Stimulated activated CD4-positive, alpha-beta T cell treated with anti-CD3 and anti-CD28 coated beads, Interleukin-1b, Interleukin-23, amount 100 ng/mL, for 48 hours (primary cell): ENCODE measurements at regions not wholly inside any gene's neighbourhood (a gene's known extent, or its start where the extent isn't known, plus 50 kb on each side); places are given as distances from the start of the nearest gene placed in this dataset.

Experiments used
- DNase-seq: peaks from one replicate; pipeline ENCODE4 v3.0.0-alpha.2; 2020

DNA sequence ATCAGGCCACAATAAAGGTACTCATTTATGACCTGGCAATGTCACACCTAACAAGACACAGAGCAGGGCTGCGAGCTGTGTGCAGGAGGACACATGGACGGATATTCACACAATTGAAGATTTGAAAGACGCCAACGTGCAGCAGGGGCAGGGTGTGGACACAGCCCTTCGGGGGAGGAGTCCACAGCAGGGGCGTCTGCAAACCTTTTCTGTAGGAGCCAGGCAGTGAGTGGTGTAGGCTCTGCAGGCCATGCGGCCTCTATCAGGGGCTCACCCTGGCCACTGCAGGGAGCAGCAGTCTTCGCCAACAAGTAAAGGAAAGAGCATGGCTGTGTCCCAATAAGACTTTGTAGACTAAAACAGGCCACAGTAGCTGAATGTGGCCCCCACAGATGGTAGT lies 125.7 kb upstream of the SNTG2 start:
- DNase-seq = no peak

DNA sequence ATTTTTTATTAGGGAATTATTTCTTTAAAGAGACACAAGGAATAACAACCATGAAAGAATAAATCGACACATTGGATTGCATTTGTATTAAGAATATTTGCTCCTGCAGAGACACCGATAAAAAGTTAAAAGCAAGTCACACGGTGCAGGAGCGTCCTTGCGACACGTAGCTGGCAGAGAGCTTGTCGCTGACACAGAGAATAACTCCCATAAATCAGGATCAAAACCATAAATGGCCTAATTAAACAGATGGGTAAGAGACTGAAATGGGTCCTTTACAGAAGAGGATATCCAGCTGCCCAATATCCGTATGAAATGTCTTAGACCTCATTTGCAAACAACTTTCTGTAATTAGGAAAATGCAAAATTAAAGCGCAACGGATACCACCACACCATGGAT lies 126.1 kb upstream of the SNTG2 start:
- DNase-seq = no peak

DNA sequence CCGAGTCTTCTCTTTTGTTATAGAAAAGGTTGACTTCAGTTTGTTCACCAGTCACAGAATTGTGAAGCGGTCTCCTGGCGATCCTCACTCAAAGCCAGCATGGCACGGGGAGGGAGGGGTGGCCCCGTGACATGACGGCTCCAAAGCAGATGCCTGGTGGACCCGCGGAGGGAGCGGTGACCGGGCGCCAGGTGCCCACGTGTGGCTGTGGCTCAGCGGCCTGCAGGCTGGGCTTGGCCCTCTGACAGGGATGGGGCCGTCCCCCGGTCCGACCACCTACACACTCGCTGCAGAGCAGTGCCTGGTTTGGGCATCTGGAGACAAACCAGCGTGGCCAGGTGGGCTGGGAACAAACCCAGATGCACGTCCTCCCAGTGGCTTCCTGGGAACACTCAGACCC lies 129.1 kb upstream of the SNTG2 start:
- DNase-seq = no peak

DNA sequence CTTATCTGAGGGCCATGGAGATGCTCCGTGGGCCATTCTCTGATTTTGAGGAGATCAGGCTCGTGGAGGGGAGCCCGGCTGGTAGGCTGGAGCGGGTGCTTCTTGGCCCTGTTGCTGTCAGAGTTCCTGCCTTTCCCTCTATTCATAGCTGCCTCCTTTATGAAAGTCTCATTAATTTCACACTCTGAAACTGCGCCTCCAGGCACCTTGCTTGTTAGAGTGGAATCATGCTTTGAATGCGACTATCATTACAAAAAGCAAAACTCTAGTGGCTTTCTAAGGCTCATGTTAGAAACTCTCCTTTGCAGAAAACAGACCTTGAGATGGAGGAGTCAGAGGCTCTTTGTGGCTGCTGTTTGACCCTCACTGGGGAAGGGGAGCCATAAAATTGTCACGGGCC lies 131.0 kb upstream of the SNTG2 start:
- no peak for DNase-seq

DNA sequence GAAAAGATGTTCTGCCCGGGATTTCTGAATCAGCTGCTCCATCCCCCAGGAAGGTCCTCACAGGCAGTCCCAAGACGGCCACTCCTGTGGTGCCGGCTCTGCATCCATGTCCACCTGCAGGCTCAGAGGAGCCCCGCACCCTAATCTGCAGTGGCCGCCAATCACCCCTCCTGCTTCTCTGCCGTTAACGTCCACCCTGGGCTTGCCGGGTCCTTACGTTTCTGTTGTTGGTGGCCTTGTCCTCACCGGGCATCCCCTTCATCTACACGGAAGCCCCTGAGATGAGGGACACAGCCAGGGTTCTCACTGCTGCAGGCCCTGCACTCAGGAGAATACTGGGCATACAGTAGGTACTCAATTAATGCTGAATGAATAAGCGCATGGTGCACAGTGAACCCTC lies 131.5 kb upstream of the SNTG2 start:
- DNase-seq = no peak

DNA sequence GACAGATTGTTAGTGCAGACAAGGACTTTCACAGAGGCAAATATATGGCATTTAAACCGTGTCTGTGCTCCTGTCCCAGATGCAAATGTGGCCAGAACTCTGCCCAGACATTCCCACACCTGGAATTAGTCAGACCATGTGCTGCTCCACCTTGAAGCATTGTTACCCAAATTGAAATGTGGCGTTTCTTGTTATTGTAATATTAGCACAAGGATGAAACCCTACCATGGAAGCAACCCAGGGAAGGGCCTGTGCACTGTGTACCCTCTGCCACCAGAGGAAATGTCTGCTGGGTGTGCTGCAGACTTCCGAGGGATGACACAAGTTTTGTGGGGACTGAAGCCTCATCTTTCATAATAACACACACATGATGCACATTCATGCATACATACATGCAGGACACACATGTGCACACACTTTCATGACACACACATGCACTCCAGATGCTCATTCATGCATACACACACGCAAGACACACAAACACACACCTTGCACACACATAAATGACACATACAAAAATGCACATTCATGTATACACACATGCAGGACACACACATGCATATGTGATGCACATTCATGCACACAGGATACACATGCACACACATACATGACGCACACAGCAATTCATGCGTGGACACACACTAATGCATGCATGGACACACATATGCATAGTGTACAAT lies 133.2 kb upstream of the SNTG2 start:
- DNase-seq = no peak

DNA sequence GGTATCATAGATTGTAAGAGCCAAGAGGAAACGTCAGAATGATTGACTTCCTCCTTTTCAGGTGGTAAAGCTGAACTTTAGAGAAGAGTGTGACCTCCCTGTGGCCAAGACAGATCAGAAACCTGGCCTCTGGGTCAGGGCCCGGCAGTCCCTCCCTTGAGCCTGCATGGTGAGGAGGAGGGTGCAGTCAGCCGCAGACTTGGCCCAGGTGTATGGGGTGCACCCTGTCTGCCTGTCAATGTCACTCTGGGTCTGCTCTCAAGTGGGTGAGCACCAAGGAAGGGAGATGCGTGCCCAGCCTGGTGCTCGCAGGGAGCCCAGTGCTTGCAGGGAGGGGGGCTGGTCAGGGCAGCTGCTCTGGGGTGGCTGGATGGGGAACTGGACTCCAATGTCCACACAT lies 134.4 kb upstream of the SNTG2 start:
- DNase-seq = no peak

DNA sequence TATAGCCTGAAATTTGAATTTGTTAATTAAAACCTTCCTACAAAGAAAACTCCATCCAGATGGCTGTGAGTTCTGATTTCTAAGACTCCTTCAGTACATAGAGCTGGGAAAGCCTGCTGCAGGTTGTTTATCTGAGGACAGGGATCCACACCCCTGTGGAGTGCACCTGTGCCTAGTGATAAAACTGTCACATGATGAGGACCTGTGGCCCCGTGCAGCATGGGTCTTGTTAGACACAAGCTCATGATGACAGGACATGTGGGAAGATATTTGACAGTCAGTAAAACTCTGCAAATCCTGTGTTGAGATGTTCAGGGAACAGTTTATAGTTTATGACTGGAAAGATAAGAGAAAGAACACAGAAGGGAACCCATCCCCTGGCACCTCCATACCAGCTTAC lies 133.2 kb upstream of the TMEM18 start:
- no peak for DNase-seq

DNA sequence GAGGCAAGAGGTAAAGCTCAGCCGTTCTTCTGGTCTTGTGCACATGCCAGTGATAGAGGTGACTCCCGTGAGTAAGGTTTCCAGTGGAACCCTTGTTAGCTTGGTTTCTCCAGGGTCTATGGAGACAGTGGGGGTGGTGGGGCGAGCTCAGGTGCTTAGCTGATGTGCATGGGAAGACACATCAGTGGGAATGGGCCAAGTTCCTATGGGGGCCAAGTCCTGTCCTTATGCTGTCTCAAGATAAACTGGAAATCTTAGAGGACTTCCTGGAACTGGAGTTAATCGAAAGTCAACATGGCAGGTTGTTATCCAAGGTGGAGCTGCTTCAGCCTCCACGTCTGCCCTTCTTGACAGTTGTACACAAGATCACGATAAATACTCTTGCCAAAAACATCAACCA lies 130.1 kb upstream of the TMEM18 start:
- DNase-seq = no peak

DNA sequence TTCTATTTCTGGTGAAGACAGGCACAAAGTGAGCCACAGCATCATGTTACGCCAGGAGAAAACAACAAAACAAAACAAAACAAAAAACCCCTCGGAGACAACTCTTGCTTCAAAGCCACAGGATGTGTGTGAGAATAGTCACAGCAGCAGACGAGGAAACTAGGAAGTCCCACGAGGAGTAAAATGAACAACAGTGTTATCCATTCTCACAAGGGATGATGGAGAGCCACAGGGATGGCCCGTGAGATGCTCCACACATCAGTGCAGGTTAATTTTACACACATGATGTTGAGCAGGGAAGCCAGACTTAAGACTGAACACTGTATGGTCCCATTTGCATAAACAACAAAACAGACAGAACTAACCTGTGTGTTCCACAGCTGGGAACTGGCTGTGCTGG lies 128.5 kb upstream of the TMEM18 start:
- no peak for DNase-seq

DNA sequence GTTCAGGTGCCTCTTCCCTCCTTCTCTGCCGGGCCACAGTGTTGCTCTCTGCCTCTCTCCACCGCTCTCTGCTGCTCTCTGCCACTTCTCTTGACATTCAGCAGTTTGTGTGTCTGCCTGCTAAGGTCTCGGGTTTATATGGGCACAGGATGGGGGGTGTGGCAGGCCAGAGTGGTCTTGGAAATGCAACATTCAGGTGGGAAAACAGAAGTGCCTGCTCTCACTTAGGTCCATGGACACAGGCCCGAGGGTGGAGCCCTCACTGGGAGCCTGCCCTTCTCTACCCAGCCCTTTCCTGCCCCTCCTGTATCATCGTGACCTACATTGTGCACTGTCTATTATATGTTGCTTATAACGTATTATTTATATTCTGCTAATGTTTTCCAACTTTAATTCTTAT lies 120.8 kb upstream of the TMEM18 start:
- no peak for DNase-seq

DNA sequence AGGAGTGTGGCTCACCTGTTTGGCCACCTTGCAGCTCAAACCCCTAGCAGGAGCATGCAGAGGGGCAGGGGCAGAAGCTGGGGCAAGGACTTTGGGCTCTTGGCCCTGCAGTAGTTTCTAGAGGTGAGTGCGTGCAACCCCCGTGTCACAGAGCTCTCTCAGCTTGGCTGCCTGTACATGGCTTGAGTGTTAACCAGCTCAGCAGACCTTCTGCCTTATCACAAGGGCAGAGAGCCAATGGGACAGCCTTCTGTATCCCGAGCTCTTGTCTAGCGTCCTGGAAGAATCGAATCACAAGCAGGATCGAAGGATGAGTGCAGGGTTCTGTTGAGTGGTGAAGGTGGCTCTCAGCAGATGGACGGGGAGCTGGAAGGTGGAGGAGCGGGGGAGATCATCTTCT lies 120.3 kb upstream of the TMEM18 start:
- no peak for DNase-seq

DNA sequence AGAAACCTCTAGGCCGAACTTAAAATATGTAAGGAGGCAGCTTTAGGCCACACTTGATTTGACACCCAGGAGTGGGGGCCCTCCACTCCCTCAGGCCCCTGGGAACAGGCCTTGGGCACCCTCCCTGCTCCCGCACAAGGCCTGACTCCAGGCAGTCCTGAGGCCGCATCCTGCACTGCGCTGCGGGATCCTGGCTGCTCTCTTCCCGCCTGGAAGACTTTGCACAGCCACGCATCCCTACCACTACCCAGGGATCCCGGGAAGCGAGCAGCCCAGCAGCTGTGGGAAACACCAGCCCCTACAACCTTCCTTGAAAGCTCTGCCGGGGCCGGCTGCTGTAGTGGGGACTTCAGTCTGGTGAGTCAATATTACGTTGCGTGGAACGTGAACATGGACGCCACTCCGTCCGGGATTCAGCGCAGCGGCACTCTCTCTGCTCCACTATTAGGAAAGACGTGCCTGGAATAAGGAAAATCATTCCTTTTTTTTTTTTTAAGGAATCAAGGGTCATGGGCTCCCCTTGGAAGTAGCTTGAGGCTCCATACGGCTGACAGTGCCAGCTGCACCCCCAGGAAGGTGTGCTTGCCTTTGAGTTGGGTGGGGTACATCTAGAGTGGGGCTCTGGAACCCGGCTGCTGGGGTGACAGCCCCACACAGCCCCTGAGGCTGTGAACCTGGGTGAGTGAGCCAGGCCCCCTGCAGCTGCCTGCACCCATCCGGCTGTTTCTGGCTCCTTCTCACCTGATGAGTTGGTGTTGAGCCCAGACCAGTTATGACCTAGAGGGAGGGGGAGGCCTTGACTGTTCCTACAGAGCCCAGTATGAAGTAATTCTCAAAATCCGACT lies 119.2 kb upstream of the TMEM18 start:
- no peak for DNase-seq

DNA sequence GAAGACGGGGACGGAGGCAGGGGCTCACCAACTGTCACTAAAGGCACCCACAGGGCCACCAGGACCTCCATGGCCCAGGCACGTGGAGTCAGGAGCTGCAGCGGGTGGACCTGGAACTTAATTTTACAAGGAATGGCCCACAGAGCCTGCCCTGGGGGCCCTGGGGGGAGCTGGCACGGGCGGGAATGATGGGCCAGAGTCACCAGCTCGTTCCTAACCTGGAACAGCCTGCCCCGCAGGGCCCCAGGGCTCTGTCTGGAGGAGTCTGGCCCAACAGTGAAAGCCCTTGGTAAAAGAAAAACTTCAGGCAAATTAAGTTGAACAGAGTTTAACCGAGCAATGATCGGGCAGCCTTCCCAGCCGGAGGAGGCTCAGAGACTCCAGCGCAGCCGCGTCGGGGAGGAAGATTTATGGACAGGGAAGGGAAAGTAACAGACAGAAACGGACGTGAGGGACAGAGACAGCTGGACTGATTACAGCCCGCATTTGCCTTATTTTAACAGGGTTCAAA lies 118.4 kb upstream of the TMEM18 start:
- no peak for DNase-seq

DNA sequence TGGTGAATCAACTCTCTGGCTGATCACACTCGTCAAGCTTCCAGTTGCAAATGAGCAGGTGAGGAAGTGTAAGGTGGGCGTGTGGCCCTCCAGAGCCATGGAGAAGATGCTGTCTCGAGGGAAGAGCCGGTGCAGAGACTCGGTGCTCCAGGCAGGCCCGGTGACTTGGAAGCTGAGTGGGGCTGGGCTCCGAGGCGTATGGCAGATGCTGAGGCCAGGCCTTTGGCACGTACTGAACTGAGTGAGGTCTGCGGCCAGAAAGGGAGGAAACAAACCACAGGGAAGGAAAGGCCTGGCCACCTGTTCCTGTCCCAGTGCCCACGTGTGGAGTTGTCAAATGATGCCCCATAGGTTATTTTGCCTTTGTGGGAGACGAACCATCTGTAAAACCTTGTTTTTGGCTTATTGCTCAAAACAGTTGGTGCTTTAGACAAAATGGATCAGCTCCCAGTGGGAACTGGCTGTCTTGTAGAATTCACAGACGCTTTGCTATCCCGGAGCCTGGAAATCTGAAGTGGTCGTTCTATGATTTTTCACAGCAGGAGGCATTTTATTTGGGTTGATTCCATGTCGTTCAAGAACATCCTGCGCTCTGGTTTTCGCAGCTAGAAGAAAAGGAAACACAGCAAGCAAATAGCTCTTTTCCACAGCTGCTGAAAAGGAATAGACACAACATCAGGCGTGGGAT lies 117.5 kb upstream of the TMEM18 start:
- no peak for DNase-seq

DNA sequence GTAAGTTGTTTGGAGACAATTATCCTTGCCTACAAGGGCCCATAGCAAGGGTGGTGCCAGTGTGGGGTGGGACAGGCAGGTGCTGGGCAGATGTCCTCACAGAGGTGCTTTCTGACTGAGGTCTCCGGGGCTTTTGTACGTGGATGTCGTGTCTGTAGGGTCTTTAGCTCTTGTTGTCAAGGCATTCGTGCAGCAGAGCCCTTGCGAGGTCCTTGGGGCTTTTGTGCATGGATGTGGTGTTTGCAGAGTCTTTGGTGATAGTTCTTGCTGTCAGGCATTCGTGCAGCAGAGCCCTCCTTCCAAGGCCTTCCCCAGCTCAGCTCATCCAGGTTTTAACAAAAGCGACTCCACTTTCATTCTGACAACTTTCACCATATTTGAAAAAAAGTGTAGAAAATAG lies 116.0 kb upstream of the TMEM18 start:
- DNase-seq = no peak

DNA sequence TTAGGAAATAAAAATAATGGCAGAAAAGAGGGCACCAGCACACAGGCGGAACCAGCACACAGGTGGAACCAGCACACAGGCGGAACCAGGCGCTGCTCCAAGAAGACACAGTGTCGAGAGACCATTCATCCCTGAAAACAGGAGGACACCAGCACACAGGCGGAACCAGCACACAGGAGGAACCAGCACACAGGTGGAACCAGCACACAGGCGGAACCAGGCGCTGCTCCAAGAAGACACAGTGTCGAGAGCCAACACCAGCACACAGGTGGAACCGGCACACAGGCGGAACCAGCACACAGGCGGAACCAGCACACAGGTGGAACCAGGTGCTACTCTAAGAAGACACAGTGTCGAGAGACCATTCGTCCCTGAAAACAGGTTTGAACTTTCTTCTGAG lies 115.5 kb upstream of the TMEM18 start:
- no peak for DNase-seq

DNA sequence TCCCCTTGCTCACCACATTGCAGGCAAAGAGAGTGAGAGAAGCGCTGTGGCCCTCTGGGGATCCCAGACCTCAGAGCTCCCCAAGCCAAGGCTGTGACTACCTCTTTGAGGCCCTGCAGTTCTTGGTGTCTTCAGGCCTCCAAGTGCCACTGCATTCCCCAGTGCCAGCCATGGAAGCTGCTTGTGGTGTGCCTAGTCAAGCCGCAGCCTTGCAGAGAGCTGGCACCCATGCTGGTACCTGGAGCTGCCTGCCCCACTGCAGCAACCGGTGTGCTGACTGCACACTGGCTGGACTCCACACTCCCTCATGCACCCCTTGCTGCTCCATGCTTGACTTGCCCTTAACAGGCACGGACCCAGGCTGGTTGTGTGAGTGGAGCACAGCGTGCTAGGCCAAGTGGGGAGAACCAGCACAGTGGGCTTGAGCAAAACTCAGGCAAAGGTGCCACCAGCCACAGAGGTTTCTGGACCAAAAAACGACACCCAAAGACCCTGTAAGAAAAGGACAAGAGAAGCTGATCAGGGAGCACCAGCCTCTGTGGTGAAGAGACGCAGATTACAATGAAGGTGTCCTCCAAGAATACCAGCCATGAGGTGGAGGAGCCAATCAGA lies 113.5 kb upstream of the TMEM18 start:
- DNase-seq = no peak

DNA sequence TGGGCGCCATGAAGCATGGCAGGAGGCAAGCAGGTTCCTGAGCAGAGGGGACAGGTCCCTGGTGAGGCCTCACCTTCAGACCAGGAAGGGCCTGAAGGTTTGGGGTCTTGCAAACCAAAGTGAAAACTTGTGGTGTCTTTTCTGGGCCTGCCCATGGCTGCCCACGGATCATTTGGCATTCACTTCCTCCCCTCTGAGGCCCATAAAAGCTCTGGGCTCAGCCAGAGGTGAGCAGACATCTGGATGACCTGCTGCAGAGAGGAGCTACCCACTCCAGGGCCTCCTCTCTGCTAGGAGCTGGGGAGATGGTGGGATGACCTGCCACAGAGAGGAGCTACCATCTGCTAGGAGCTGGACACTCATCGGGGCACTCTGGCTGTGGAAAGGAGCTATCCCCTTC lies 112.9 kb upstream of the TMEM18 start:
- no peak for DNase-seq

DNA sequence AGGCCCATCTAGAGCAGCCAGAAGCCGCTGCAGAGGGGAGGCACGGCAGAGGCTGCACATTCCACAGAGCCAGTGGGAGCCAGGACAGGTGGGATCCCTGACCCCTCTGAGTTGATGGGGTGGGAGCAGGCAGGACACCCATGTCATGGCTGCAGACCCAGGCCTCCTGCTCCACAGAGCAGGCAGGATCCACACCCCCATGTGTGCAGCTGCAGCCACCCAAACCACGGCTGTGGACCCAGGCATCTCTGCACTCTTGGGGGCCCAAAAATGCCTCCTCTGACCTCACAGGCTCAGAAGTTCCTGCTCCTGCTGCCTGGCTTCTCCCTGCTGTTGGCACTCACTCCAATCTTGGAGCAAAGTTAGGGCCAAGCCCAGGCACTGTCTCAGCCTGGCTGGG lies 112.3 kb upstream of the TMEM18 start:
- no peak for DNase-seq

DNA sequence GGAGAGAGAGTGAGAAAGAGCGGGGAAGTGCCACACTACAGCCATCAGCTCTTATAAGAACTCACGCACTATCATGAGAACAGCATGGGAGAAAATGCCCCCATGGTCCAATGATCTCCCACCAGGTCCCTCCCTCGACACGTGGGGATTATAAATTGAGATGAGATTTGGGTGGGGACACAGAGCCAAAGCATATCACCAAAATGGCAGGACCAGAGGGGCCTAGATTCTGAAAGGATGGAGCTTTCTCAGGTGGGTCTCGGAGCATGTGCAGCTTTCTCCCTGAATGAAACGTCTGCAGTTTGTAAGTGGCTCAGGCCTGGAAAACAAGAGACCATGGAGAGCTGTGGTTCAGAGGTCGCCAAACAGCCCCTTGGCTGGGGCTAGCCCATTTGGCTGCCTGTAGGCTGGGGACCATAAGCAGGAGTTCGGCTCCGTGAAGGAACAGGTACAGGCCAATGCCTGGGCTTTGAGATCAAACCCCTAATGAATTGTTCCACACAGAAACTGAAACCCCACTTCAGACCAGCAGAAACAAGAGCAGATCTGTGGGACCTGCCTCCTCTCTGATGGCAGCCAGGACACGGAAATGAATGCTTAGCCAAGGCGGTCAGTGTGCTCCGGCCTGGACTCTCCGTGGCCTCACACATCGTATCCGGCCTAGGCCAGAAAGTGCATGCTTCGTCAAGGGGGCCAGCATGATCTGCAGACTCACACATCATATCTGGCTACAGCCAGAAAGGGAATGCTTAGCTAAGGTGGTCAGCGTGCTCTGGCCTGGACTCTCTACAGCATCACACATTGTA lies 111.2 kb upstream of the TMEM18 start:
- DNase-seq = no peak

DNA sequence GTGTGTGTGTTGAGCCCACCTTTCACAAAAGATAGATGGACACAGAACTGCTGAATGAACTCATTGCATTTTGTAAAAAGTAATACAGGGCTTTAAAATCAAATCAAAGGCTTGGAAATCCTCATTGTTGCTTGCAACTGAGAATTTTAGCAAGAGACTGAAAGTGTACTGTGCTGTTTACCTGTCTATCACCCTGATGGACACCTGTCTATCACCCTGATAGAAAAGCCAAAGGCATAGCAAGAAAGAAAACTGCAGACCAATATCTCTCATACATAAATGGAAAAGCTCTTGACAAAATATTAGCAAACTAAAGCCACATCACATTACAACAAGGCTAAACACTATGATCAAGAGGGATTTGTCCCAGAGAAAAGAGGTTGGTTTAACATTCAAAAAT lies 107.5 kb upstream of the TMEM18 start:
- DNase-seq = no peak

DNA sequence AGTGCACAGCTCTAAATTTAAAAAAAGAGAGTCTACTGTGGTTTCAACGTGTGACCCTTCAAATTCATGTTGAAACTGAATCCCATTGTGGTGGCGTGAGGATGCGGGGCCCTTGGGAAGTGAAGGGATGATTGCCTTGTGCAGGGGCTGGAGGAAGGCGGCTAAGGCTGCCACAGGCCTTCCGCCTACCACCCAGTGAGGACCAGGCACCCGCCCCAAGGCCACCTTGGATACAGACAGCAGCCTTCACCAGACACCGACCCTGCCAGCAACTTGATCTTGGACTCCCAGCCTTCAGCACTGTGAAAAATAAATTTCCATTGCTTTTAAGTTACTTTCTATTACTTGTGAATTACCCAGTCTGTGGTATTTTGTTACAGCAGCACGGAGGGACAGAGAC lies 103.4 kb upstream of the TMEM18 start:
- no peak for DNase-seq
